ENCODE measurements at regions not wholly inside any gene's neighbourhood (a gene's known extent, or its start where the extent isn't known, plus 50 kb on each side); places are given as distances from the start of the nearest gene placed in this dataset.

DNA sequence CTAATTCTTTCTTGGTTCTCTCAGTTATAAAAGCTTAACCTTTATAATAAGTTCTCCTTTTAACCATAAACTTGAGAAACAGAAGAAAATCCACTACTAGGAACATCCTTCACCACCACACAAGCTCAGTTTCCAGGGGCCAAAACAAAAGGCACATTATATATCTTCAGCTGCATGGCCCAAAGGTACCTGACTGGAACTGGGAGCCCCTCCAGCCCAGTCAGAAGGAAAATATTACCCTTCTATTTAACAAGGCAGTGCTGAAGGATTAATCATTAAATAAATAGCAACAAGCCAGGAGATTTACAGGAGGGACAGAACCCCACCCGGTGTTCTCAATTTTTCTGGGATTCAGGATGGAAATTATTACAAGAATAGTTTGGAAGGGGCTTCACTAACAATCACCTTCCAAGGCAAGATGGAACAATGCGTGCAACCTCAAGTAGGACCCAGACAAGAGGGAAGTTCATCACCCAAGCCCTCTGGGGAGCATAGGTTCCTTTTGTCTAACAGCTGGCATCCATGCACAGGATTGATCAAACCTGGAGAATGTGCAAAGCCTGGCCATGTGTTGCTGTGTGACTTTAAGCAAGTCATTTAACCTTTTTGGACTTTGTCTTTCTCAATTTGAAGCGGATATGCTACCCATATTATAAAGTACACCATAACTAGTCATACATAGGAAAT lies 159.6 kb upstream of the SETBP1 start:
- ATAC-seq (no peak), DNase-seq (ENCODE audit: low spot score in 2 of 2) (no peak)
- H3K27ac Mint-ChIP-seq = no peak overlapping the region
- peaks cover 0 to 5% of the 10 kb centered on the region in 2 donors for H3K9me3 Mint-ChIP-seq
- H3K36me3 Mint-ChIP-seq = no peaks in the 10 kb centered on the region

DNA sequence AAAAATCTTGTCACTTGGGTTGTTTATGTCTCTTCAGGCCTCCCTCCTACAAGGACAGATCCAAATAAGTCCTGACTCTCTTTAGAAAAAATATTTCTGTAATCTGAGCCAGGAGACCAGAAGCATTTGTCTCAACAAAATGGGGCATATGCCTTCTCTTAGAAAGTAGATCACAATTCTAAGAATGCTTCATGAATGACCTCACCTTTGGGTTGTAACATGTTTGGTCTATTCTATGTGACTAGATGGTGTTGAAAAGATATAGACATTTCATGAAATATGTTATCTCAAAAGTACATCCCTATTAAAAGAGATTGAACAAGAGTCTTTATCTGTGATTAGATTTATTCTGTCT lies 159.0 kb upstream of the SETBP1 start:
- no peak for ATAC-seq
- no peak overlapping the region for H3K27ac Mint-ChIP-seq
- no peak for DNase-seq (ENCODE audit: low spot score in 2 of 2)
- peaks cover 0 to 5% of the 10 kb centered on the region in 2 donors for H3K9me3 Mint-ChIP-seq
- no peaks in the 10 kb centered on the region for H3K36me3 Mint-ChIP-seq

DNA sequence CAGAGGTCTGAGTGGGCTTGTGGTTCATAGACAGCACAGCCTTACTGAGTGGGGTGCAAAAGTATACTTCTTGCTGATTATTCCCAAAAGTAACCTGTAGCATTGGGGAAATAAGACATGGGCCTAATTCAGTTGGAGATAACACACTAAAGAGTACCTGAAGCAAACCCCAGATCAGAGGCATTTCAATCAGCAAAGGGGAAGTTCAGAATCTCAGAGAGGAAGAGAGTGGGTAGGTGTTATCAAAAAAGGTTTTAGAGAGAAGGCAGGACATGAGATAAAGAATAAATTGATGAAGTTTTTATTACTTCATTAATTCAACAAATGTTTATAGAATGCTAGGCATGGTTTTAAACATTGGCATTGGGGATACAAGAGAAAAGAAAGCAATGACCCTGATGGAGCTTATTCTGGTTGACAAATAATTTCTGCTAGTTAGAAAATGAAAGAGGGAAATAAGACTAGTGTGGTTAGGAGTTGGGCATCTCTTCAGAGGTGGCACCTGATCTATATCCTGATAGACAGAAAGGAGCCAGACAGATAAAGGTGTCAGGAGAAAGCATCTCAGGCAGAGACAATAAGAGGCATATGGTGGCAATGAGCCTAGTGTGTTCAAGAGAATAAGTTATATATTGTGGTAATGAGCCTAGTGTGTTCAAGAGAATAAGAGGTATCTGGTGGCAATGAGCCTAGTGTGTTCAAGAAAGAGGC lies 153.8 kb upstream of the SETBP1 start:
- Mint-ChIP-seq H3K27ac (no peak overlapping the region), H3K9me3 (peaks cover 0 to 12% of the 10 kb centered on the region in 2 donors), H3K36me3 (no peaks in the 10 kb centered on the region)
- DNase-seq (ENCODE audit: low spot score in 2 of 2) (no peak), ATAC-seq (no peak)

DNA sequence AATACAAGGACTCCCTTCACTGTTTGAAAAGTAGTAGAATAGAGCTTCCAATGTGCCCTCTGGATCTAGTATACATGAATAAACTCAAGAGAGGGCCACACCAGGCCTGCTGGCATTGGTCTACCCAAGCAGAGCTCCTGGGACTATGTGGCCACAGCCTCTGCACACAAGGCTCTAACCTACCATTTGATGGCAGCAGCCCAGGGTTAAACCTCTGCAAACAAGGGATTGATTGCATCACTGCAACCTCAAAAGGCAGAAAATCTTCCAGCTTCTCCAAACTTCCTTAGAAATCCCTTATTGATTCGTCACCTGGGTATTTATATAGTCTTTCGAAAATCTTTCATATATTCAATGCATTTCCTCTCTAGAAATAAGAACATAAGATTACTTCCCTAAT lies 147.6 kb upstream of the SETBP1 start:
- Mint-ChIP-seq H3K36me3 (no peaks in the 10 kb centered on the region), H3K9me3 (peaks cover 0 to 13% of the 10 kb centered on the region in 2 donors), H3K27ac (no peak overlapping the region)
- ATAC-seq (no peak), DNase-seq (ENCODE audit: low spot score in 2 of 2) (no peak)

DNA sequence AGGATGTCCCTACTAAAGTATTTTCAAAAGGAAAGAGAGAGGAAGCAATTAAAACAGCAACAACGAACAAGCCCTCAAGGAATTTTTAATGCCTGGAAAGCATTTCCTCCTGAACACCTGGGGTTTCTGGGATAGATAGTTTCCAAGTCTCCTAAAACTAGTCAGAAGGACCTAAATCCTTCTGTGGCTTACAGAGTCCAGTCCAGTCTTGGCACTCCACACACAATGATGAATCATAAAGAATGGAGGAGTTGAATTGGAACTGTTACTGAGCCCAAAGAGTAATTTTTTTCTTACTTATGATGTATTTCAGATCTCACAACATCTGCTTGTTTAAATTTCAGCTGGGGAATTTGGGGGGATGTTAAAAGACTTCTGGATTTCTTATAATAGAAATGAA lies 144.6 kb upstream of the SETBP1 start:
- H3K36me3 Mint-ChIP-seq = no peaks in the 10 kb centered on the region
- no peak overlapping the region for H3K27ac Mint-ChIP-seq
- DNase-seq (ENCODE audit: low spot score in 2 of 2) (no peak), ATAC-seq (no peak)
- H3K9me3 Mint-ChIP-seq = peaks cover 0 to 10% of the 10 kb centered on the region in 2 donors

DNA sequence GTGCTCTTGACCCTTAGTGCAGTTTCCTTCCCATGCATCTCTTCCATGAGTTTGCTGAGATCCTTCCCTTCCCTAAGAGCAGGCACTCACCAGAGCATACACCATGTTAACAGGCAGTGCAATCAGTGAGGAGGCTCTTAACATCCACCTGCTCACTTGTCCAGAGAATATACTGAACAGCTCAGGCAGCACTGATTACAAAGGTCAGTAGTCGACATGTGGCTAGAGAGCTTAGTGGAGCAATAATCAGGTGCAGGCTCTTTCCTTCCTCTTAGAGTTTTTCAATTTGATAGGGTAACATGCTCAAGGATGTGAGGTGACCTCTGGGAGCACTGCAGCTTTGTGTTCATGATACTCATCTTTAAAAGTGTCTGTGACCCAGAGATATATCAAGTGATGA lies 144.1 kb upstream of the SETBP1 start:
- ATAC-seq (no peak), DNase-seq (ENCODE audit: low spot score in 2 of 2) (no peak)
- Mint-ChIP-seq H3K27ac (no peak overlapping the region), H3K9me3 (peaks cover 0 to 10% of the 10 kb centered on the region in 2 donors), H3K36me3 (no peaks in the 10 kb centered on the region)

DNA sequence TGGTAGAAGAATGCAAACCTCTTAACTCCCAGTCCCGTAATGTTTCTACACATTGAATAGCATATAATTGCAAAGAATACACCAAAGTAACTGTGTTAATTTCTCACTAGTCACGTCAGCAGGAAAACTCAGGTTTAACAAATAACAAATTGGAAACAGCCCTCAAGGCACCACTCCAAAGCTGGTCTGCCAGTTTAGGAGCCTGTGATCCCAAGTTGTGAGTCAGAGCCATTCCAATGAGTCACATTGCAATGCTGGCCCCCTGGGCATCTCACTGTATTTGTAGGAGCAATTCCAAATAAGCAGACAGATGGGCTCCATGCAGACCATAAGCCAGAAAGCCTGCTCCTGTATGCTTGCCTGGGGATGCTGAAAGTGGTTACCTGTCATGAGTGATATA lies 143.2 kb upstream of the SETBP1 start:
- peaks cover 0 to 7% of the 10 kb centered on the region in 2 donors for H3K9me3 Mint-ChIP-seq
- H3K36me3 Mint-ChIP-seq = no peaks in the 10 kb centered on the region
- DNase-seq (ENCODE audit: low spot score in 2 of 2) (no peak), ATAC-seq (no peak)
- H3K27ac Mint-ChIP-seq = no peak overlapping the region

DNA sequence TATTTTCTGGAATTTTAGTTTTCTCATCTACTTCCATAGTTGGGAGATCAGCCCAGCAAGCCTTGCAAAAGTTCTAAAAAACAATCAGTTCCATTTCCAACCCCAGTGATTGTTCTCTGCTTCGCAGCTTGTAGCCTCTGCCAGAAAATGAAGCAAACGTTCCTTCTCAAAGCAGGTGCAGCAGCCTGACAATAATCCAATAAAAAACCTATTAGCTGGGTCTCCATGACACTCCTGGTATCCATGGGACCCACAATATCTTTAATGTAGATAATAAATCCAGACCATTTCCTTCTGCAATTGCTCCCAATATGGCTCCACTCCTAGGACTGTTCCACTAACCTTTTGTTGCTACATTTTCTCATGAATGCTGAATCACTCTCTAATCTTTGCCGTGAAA lies 140.8 kb upstream of the SETBP1 start:
- Mint-ChIP-seq H3K27ac (no peak overlapping the region), H3K9me3 (peaks cover 0 to 5% of the 10 kb centered on the region in 2 donors), H3K36me3 (no peaks in the 10 kb centered on the region)
- no peak for ATAC-seq
- no peak for DNase-seq (ENCODE audit: low spot score in 2 of 2)

DNA sequence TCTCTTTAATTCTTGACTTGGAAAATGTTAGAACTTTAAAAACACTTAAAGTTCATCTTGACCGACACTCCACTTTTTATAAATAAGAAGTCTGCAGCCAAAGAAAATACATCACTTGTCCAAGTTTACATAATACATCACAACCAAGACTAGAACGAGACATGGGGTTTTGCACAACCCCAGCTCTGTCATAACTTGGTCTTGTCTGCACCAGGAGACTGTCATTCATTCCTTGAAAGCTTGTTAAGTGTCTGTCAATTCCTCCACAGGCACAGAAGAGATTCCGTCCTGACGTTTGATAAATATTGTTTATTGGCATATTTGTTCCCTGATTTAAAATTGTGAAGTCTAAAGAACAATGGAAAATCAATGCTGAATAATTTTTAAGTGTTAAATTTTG lies 139.5 kb upstream of the SETBP1 start:
- Mint-ChIP-seq H3K9me3 (no peaks in the 10 kb centered on the region), H3K27ac (no peak overlapping the region), H3K36me3 (no peaks in the 10 kb centered on the region)
- DNase-seq (ENCODE audit: low spot score in 2 of 2) (no peak), ATAC-seq (no peak)

DNA sequence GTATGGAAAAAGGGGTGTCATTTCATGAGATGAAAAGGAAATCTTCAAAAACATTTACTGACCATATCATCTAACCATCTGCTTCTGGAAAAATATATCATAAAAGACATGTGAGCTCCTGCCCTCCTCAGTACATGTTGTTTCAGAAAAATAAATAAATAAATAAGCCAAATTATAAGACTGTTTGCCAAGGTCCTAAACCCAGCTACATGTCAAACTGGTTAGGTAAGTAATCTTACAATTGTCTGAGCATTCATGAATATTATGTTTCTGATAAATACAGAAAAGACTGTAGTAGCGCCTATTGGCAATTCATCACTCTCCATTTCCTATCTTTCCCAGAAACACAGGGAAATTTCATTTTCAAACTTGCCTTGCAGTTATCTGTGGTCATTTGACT lies 138.9 kb upstream of the SETBP1 start:
- ATAC-seq (no peak), DNase-seq (ENCODE audit: low spot score in 2 of 2) (no peak)
- Mint-ChIP-seq H3K9me3 (no peaks in the 10 kb centered on the region), H3K27ac (no peak overlapping the region), H3K36me3 (no peaks in the 10 kb centered on the region)

DNA sequence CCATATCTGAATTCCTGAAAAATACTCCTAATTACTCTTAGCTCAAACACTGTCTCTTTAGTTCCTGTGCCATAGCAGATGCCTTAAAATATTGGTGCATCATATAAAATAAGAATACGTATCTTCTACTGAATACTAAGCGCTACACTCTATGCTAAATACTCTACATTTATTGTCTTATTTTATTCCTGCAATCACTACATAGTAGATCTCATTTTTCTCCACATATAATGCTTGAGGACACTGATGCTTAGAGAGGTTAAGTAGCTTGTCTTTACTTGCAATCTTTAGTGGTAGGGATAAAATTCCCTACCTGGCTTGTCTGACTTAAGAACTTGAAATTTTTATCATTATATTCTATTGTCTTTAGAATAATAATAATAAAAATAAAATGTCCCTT lies 137.3 kb upstream of the SETBP1 start:
- DNase-seq (ENCODE audit: low spot score in 2 of 2) = no peak
- no peak overlapping the region for H3K27ac Mint-ChIP-seq
- peak in 1 of 2 donors; percentile 56 for ATAC-seq

DNA sequence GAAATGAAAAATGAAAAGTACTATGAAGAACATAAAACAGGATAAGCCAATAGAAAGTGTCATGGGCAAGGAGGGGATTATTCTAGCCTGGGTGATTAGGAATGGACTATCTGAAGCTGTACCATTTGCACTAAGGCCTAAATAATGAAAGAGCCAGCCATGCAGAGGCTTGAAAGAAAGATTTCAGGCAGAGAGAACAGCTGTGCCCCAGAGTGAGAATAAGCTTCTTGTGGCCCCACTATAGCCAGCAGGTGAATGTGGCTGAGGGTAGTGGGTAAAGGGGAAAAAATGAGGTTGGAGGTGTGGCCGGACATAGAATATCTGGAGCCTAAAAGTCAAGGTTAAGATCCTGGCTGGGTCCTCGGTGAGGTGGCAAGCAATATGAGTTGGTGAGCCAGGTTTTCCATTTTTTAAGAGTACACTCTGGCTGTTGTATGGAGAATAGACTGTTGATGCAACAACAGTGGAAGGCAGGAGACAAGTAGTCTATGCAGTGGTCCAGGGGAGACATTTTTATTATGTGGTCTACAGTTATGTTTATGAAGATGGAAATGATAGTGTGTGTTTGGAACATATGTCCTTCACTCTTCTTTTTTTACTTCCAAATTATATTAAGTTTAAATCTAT lies 135.2 kb upstream of the SETBP1 start:
- H3K27ac Mint-ChIP-seq = no peak overlapping the region
- H3K9me3 Mint-ChIP-seq = no peaks in the 10 kb centered on the region
- DNase-seq (ENCODE audit: low spot score in 2 of 2) (no peak), ATAC-seq (peak; percentile 47 to 73)
- no peaks in the 10 kb centered on the region for H3K36me3 Mint-ChIP-seq

More for the DNA sequence above, 137.3 kb upstream of the SETBP1 start:
- no peaks in the 10 kb centered on the region for H3K9me3 Mint-ChIP-seq
- H3K36me3 Mint-ChIP-seq = no peaks in the 10 kb centered on the region

DNA sequence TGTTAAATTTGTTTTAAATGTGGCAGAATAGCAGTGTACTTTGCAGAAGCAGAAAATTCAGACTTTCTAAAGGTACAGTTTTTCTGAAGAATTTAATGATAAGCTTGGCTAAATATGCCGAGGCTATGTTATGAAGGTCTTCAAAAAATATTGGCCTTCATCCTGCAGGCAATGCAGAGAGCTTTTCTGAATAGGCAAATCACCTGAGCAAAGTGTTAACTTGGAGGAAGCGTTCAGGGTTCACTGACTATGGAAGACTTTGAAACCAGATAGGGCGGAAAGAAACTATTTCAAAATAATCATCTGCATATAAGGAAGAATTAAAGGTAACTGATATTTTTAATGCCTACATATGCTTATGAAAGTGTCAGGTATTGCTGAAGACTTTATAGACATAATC lies 133.7 kb upstream of the SETBP1 start:
- Mint-ChIP-seq H3K36me3 (no peaks in the 10 kb centered on the region), H3K27ac (no peak overlapping the region), H3K9me3 (no peaks in the 10 kb centered on the region)
- no peak for DNase-seq (ENCODE audit: low spot score in 2 of 2)
- no peak for ATAC-seq

DNA sequence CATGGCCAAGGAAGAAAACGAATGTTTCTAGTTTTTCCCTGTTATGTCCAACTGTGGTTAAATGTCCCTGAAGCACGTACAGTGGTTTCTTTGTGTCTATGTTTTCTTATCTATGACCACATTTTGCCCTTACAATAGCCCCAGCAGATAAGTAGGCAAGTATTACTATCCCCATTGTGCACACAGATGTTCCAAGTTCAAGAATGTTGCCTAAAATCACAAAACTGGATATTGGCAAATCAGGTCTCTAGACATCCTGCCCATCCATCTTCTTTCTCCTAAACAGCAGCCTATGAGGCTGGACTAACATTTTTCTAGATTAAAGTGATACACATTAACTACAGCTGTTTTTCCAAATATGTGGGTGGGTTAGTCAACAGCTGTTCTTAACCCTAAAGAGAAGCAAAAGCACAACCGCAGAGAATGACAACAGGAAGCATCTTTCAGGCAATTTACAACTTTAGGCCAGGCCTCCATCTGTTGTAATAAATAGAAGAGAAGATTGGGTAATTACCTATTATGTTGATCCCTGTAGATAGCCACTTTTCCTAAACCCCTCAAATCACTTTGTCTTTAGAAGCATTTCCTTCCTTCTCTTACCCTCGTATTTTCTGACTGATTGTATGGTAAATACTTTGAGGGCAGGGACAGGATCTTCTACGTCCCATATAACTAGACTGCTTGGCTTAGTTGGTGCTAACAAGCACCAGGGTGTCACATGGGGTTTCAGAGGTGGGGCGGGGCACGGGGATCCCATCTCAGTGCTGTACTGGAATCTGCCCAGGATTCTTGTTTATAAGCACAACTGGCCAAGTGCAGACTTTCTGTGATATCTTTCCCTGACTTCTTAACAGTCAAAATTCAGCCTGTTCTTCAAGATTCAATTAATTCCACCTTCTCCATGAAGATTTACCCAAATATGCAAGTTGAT lies 132.1 kb upstream of the SETBP1 start:
- DNase-seq (ENCODE audit: low spot score in 2 of 2) = no peak
- no peak for ATAC-seq
- Mint-ChIP-seq H3K9me3 (no peaks in the 10 kb centered on the region), H3K27ac (no peak overlapping the region), H3K36me3 (no peaks in the 10 kb centered on the region)

DNA sequence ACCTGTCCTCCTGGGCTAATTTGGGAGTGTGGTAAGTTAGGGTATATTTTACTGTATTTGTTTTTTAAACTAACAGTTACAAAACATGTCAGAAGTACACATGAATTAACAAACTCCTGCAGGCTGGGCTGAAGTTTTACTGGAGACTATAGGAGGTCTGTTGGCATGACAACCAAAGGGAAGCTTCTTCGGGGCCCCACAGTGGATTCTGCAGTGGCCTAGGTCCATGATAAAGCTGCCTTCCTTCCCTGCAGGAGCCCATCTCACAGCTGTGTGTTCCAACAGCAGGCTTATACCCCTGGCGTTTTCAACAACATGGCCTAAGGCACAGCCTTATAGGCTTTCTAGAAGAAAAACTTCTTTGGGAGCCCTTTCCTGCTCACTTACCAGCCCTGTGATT lies 128.0 kb upstream of the SETBP1 start:
- no peak for ATAC-seq
- H3K27ac Mint-ChIP-seq = no peak overlapping the region
- no peak for DNase-seq (ENCODE audit: low spot score in 2 of 2)
- H3K9me3 Mint-ChIP-seq = no peaks in the 10 kb centered on the region
- no peaks in the 10 kb centered on the region for H3K36me3 Mint-ChIP-seq

DNA sequence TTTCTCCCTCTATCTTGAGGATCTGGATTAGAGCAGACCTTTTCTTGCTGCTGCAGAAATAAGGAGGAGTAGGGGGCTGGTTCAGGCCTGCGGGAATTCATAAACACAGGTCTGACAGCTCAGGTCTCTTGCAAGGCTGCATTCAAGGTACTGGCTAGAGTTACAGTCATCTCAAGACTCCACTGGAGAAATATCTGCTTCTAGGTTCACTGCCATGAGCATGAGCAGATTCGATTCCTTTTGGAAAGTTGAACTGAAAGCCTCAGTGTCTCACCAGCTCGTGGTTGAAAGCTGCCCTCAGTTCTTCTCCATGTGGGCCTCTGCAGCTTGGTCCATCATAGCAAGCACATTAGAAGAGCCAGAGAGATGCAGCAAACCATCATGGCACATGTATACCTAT lies 124.4 kb upstream of the SETBP1 start:
- DNase-seq (ENCODE audit: low spot score in 2 of 2) = no peak
- no peaks in the 10 kb centered on the region for H3K36me3 Mint-ChIP-seq
- no peak for ATAC-seq
- H3K27ac Mint-ChIP-seq = no peak overlapping the region
- no peaks in the 10 kb centered on the region for H3K9me3 Mint-ChIP-seq

DNA sequence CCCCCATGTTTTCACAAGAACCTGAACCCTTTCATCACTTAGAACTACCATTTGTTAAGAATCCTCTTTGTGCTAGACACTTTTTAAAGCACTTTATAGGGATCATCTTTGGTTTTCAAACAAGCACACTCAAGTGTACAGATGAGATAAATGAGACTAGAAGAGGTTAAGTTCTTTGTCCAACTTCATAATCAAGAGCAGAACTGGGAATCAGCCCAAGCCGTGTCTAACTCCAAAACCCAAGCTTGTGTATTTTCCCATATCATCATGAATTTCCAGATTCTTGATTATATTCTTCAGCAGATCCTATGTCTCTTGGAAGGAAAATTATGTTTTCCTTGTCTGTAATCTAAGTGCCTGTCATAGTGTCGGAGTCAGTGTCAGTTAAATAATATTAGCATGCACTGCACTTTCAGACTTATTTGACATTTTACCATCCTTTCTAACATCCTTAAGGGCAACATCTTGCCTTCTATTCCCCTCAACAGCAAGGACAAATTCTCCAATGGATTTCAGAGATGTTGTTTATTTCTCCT lies 123.0 kb upstream of the SETBP1 start:
- Mint-ChIP-seq H3K9me3 (no peaks in the 10 kb centered on the region), H3K27ac (no peak overlapping the region), H3K36me3 (no peaks in the 10 kb centered on the region)
- DNase-seq (ENCODE audit: low spot score in 2 of 2) = no peak
- ATAC-seq = no peak

Data from activated naive CD4-positive, alpha-beta T cell treated with anti-CD3 and anti-CD28 coated beads, Interleukin-2, amount 50 U/mL, for 72 hours (primary cell).